Cerebellar cortex (tissue), 1 donor: ENCODE measurements at regions not wholly inside any gene's neighbourhood (a gene's known extent, or its start where the extent isn't known, plus 50 kb on each side); places are given as distances from the start of the nearest gene placed in this dataset.
"Not testable (repeated sequence)": the region's sequence is repeated elsewhere in the genome, so short reads cannot be mapped to it uniquely, and the experiment has no call there.

Source experiments
- DNase-seq: peaks from one replicate; pipeline ENCODE4 v3.0.0-alpha.2; 2015; ENCODE audit warnings: low spot score

DNA sequence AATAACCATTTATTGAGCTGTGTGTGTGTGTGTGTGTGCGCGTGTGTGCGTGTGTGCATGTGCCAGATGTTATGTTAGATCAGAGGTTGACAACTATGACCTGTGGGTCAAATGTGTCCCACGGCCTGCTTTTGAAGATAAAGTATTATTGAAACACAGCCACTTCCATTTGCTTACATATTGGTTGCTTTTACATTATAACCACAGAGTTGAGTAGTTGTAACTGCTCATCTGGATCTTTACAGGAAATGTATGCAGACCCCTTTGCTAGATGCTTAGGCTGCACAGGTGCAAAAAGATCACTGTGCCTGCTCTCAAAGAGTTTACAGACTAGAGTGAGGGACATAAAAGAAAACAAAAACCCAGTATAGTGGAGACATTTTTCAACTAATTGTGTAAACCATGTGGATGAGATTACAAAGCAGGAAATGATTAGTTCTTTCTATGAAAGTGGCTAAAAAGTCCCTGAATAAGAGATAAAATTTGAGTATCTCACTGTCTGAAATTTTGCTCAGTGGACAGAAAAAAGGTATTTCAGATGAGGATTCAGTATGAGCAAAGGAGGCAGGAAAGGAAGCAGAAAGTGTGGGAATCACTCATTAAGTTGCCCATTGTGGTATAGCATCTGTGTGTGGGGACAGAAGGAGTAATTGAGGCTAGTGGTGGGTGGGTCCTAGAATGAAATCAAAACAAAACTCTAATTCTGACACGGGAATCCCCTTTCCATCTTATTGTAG lies 188.4 kb downstream of the PAH start:
- DNase-seq = no peak

DNA sequence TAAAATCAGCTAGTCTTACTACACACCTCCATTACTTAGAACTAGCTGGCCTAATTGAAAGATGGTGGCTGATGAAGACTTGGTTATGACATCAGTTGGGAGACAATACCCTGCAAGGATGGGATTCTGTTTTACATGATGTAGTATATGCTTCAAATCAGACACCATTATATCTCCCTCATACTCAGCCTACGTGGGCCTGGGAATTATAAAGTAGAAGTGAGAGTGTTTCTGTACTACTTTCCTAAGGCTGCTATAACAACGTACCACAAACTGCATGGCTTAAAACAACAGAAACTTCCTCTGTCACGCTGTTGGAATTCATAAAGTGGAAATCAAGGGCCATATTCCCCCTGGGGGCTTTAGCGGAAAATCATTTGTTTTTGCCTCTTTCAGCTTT lies 190.4 kb downstream of the PAH start:
- no peak for DNase-seq

DNA sequence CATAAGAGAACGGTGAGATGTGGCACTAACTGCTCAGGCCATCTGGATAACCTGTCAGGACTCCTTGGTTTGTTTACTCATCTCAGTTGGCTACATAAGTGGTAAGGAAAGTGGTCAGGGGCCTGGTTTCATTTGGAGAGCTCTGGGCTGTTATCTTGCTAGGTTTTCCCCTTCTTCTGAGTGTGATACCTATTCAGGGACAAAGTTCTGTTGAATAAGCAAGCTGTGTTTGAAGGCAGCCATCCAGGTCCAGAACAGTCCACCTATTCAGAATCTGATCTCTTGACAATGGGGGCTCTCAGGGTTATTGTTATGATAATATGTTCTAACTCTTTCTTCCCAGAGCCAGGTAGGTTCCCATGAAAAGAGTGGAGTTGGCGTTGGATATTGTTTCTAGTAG lies 194.9 kb downstream of the PAH start:
- DNase-seq = no peak

DNA sequence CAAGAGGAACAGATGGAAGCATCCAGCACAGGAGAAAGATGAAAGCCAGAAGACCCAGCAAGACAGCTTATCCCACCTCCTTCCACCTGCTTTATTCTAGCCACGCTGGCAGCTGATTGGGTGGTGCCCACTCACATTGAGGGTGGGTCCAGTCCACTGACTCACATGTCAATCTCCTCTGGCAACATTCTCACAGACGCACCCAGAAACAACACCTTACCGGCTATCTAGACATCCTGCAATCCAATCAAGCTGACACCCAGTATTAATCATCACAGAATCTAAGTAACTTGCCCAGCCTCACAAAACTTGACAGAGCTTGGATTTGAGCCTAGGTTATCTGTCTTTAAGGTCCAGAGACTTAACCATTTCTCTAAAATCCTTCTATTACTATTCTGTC lies 208.9 kb downstream of the PAH start:
- no peak for DNase-seq

- DNase-seq = peak; percentile 29
Observed at GRCh38 chr12:102702447-102703114, 214.5 kb downstream of the PAH start.

- DNase-seq = no peak
Observed at GRCh38 chr12:102696045-102696444, 215.7 kb upstream of the IGF1 start.

DNA sequence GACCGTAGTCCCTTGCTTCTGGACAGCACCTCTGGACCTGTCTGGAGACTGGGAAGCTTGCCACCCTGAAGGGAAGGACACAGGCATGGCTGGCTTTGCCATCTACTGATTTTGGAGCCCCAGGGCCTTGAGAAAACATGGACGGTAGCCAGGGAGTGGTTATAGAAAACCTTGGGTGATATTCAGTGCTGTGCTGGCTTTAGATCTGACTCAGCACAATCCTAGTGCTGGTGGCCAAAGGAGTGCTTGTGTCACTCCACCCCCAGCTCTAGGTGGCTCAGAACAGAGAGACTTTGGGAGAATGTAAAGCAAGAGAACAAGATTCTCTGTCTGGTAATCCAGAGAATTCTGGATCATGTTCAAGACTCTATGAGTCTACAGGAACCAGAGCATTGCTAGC lies 214.5 kb upstream of the IGF1 start:
- DNase-seq = no peak

DNA sequence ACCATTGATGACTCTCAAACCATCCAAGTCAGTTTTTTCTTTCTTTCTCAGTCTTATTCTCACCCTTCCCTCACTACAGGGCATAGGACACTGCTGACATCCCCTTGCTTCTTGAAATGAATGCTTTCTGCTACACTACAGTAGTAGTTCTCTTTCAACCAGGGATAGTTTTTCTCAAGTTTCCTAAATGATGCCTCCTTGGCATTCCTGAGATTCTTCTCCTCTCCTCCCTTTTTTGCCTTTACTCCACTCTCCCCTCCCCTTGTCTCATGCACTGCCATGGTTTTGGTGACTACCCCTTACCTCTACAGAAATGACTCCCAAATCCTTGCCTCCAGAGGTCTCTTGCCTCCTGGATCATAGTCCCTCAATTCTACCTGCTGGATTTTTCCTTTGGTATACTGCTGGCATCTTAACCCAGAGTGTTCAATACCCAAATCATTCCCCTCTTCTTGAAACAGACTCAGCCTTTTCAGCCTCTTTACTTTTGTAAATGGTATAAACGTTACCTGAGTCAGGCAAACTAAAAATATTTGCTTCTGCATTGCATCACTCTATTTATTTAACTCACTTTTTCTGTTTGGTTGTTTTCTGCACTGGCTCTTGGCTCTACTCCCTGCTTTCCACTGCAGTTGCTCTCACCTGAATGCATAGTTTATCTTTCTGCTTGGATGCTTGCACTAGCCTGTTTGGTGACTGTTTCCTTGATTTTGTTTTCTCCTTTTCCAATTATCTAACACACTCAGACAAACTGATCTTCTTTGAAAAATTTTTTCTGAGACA lies 211.6 kb upstream of the IGF1 start:
- DNase-seq = no peak

- DNase-seq = no peak
Observed at GRCh38 chr12:102690253-102690652, 209.9 kb upstream of the IGF1 start.

DNA sequence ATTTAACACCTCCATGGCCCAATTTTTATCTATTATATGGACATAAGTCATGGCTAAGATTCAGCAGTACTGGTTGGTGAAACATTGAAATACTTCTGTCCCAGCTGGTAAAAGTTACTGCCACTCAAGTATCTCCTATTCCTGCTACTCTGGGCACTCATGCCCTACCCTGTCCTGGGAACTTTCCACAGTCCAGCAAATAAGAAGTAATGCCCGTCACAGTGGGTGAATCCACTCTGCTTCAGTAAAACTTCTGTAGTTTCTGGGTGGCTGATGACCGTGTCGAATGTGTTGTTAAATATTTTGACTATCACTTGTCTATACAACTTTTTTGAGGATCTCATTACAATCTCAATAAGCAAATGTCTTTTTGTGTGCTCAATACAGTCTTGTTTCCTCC lies 209.3 kb upstream of the IGF1 start:
- no peak for DNase-seq

DNA sequence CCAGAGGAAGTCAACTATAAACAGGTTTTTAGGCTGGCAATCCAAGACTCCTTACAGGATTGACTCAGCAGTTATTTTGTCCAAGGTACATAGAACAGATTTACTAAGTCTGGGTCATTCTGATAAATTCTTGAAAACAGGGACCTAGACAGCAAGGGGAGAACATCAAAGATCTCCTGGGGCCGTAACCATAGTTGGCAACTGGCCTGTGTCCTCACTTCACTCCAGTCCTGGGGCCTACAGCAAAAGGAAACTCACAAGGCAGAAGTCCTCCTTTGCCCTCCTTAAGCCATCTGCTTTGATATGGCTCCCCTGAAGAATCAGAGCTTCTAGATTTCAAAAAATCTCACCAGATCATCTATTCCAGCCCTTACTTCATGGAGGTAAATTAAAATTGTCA lies 207.2 kb upstream of the IGF1 start:
- DNase-seq = no peak

DNA sequence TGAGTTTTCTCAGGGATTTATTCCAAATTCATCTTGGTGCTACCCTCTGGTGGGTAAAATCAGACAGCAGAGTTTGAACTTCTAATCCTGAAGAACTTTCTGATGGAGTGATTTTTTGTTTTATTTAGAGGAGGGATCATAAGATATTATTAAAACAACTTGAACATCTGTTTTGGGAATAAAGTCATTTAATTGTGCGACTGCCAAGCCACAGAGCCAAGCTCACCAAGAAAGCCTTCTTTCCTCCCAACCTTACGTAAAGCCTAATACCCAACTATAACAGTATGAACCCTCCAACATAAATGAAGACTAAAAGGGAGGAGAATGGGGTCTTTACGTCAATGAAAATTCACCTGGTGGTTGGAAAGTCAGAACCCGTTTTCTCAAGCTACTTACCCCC lies 205.5 kb upstream of the IGF1 start:
- no peak for DNase-seq

GRCh38 chr12:102685172-102685571 lies 204.8 kb upstream of the IGF1 start:
- no peak for DNase-seq

DNA sequence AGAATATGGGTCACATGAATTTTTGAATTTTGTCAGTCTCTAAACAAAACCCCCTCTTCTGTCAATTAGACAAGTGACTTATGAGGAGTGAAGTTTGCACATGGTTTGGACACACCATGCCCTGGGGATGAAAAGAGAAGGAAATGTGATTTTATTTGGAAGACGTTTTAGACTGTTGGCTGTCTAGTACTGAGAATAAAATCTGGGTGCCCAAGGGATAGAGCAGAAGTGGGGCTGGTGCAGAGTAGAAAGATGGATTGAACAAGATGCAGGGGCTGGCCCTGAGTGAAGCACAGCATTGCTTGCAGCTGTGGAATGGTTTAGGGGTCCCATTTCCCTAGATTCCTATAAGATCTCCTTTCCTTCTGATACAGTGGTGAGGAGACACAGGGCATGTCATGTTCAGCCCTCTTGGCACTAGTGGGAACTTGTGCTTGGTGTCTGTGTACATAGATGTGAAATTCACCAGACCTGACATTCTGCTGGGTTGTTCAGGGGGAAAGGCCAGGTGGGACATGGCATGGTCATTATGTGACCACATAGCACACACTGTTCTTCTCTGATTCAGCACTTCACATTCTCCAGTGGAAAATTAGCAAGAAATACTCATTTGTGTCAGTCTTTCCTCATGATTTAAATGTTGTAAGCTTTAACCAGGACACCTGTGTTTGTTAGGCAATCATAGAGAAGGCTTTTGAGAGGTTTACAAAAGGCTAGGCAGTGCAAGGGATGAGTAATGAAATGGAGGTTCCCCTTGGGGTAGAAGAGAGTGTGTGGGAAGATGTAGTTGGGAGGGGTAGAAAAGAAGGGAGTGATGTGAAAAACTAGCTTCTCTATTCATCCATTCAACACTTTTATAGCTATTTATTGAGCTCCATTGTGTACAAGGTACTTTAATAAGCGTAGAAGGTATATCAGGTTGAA lies 202.3 kb upstream of the IGF1 start:
- no peak for DNase-seq

DNA sequence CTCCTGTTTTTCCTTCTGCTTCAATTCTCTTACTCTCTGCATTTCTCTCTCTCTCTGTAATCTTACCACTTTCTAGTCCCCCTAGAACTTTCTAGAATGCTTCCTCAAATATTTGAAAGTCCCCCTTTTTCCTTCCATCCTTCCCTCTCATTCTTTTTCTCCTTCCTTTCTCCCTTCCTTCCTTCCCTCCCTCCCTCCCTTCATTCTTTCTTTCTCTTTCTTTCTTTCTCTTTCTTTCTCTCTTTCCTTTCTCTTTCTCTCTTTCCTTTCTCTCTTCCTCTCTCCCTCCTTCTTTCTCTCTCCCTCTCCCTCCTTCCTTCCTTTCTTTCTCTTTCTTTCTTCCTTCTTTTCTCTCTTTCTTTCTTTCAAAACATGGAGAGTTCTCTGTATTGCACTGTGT lies 201.4 kb upstream of the IGF1 start:
- no peak for DNase-seq

DNA sequence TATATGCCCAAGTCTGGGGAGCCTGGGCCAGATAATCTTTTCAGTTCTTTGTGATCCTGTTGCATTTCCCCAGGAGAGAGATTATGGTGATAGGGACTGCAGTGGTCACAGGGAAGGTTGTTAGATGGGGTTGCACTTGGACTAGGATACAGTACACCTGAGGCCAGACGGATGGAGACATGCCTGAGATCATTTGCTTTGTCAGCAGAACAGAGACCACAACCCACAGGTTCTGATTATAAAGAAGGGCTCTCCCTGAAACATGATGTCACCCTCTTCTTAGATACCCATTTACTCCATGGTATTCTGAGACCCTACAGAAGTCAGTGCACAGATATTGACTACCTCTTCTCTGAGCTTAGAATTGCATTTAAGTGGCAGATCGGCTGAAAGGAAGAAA lies 200.9 kb upstream of the IGF1 start:
- no peak for DNase-seq

DNA sequence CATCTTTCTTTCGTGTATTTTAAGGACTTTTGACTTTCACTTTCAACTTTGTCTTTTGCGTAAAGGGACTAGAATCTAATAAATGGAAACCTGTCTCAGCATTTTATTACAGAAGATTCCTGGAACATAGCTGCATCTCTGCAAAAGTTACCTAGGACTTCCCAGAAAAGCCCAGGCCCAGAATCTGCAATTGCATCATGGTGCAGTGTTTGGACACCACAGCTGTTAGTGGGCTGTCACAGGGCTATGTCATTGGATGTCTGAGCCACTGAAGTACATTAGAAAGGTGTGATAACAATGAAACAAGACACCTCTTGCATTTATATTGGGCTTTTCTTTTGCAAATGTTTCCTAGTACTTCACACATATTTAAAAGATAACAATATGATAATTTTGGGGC lies 199.9 kb upstream of the IGF1 start:
- no peak for DNase-seq

GRCh38 chr12:102676812-102677211 lies 196.4 kb upstream of the IGF1 start:
- no peak for DNase-seq

GRCh38 chr12:102675672-102676071 lies 195.3 kb upstream of the IGF1 start:
- DNase-seq = no peak

DNA sequence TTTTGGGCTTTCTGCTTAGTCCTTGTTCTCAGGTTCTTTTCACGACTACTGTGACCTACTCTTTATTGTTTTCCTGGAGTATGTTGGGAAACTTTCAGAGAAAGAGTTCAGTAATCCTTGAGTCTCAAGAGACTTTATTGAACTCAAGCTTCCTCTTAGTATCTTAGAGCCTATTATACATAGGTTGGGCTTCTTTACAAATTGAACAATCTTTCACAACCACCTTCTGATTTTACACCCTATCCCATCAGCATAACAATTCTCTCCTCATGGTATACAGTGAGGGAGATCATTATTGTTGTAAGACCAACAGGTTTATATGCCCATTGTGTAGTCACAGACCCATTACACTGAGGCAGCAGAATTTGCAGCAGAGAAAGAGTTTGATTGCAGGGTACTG lies 193.2 kb upstream of the IGF1 start:
- no peak for DNase-seq

- DNase-seq = not testable (repeated sequence)
Observed at GRCh38 chr12:102672212-102672611, 191.8 kb upstream of the IGF1 start.

DNA sequence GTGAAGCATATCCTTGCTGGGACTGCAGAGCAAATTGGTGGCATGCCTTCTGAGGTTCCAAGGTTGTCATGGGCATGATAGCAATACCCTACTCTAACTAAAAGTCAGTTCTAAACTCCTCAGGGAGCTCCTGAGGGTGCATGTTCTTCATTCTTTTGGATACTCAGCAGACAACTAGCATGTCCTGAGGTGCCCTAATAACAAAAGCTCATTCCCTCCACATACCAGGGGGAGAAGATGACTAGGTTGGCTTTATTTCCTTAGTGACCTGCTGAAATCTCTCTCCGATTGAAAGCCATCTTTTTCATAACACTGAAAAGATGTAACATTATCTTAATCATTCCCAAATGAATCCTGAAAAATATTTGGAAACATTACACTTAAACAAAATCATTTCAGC lies 188.7 kb upstream of the IGF1 start:
- DNase-seq = no peak
